Vagina (tissue), 2 donors: ENCODE measurements at regions not wholly inside any gene's neighbourhood (a gene's known extent, or its start where the extent isn't known, plus 50 kb on each side); places are given as distances from the start of the nearest gene placed in this dataset.

Source experiments
- DNase-seq, 2 donors: peaks; one replicate each; pipeline ENCODE4 v3.0.0-alpha.2; 2017; ENCODE audit errors: extremely low spot score in 2 of 2
- H3K27ac ChIP-seq: fragments of 200-600 bp; sonication (generic); one replicate; pipeline ENCODE4 v1.5.1; 2019
- H3K27me3 ChIP-seq: fragments of 200-600 bp; sonication (generic); one replicate; pipeline ENCODE4 v1.5.1; 2019
- H3K36me3 ChIP-seq, 2 donors: fragments of 200-600 bp; sonication (generic); one replicate each; pipeline ENCODE4 v1.5.1; 2017 to 2019
- H3K4me1 ChIP-seq: fragments of 200-600 bp; sonication (generic); one replicate; pipeline ENCODE4 v1.5.1; 2019
- H3K4me3 ChIP-seq, 2 donors: fragments of 200-600 bp; sonication (generic); 1 replicate in 1 of 2; 2 replicates in 1 of 2; pipeline ENCODE4 v1.5.1; 2016 to 2019
- H3K9me3 ChIP-seq: fragments of 200-600 bp; sonication (generic); one replicate; pipeline ENCODE4 v1.5.1; 2019
- POLR2A ChIP-seq, 2 donors: fragments of 450-650 bp; IDR thresholded peaks; one replicate each; pipeline ENCODE4 v1.6.1; 2017; ENCODE audit warnings: antibody characterized with exemption in 2 of 2, mild to moderate bottlenecking in 2 of 2, moderate library complexity in 2 of 2
- POLR2AphosphoS5 ChIP-seq, 2 donors: sonication (generic); formaldehyde crosslinking; IDR thresholded peaks; one replicate each; pipeline ENCODE4 v1.9.0; 2017; ENCODE audit warnings: antibody characterized with exemption in 2 of 2, mild to moderate bottlenecking in 2 of 2, low read depth in 1 of 2; ENCODE audit not compliant: insufficient read depth in 1 of 2
- intact Hi-C: fragments of 100-400 bp; cut with DNase I; formaldehyde crosslinking; loops from one replicate; pipeline ENCODE4 v1.15.1; 2023
- TF ChIP-seq, protein P1 (sequence below), 3 experiments: fragments of 450-650 bp in 2 of 3; fragments of 200-600 bp in 1 of 3; sonication (generic) in 1 of 3; IDR thresholded peaks; one replicate each; pipeline ENCODE4 v1.5.1; 2017 to 2019; ENCODE audit warnings: antibody characterized with exemption in 3 of 3, mild to moderate bottlenecking in 2 of 3, moderate library complexity in 2 of 3

DNA sequence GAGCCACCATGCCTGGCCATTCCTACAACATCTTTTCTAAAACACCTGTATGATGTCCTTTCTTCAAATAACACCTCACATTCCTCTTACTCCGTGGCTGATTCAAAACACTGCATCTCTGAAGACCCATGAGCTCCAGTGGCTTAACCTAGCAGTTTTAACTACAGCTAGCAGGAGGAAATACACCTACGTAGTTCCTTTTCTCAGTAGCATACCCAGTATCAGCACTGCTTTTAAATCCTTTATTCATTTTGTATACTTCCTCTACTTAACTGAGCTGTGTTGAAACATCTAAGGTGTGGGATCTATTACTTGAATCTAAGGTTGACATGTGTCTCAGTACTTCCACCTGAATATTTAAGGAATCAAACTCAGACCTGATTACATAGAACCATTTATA, 113.6 kb upstream of the CCDC28A start:
- intact Hi-C loops, result no loop called here
- H3K27ac ChIP-seq, result no peak overlapping the region
- peaks cover 9% of the 10 kb centered on the region for H3K4me1 ChIP-seq

DNA sequence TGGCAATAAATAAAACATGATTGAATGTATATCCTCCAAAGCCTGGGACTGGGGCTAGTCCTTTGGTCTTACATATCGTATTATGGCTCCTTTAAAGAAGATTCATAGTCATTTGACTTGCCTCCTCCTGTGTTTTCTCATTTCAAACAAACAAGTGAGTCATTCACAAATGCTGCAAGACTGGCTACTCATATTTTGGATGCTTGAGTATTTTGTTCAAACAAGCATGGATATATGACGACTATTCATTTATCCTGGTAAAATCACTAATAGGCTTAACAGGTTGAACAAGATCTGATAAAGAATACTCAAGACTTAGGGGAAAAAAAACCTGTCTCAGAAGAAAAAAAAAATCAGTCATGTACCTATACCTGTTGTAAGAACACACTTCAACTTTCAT, 111.1 kb upstream of the CCDC28A start:
- Histone ChIP-seq H3K4me1 (no peaks in the 10 kb centered on the region), H3K4me3 (no peak overlapping the region), H3K9me3 (no peaks in the 10 kb centered on the region), H3K36me3 (no peaks in the 10 kb centered on the region), H3K27me3 (no peaks in the 10 kb centered on the region), H3K27ac (peak overlapping the region; percentile 2)
- no peak for DNase-seq
- TF ChIP-seq POLR2A (IDR thresholded peaks at IDR 0.05) (no peak), POLR2AphosphoS5 (IDR thresholded peaks at IDR 0.05; ENCODE audit: insufficient read depth in 1 of 2, low read depth in 1 of 2) (peak in 1 of 2 donors; percentile 86)
- TF ChIP-seq, protein P1, sequence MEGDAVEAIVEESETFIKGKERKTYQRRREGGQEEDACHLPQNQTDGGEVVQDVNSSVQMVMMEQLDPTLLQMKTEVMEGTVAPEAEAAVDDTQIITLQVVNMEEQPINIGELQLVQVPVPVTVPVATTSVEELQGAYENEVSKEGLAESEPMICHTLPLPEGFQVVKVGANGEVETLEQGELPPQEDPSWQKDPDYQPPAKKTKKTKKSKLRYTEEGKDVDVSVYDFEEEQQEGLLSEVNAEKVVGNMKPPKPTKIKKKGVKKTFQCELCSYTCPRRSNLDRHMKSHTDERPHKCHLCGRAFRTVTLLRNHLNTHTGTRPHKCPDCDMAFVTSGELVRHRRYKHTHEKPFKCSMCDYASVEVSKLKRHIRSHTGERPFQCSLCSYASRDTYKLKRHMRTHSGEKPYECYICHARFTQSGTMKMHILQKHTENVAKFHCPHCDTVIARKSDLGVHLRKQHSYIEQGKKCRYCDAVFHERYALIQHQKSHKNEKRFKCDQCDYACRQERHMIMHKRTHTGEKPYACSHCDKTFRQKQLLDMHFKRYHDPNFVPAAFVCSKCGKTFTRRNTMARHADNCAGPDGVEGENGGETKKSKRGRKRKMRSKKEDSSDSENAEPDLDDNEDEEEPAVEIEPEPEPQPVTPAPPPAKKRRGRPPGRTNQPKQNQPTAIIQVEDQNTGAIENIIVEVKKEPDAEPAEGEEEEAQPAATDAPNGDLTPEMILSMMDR (IDR thresholded peaks at IDR 0.05), result no peak
- intact Hi-C loops, result no loop called here

More for the DNA sequence above, 113.6 kb upstream of the CCDC28A start:
- no peaks in the 10 kb centered on the region for H3K27me3 ChIP-seq
- H3K36me3 ChIP-seq, result no peaks in the 10 kb centered on the region
- DNase-seq, result no peak
- no peaks in the 10 kb centered on the region for H3K9me3 ChIP-seq
- no peak overlapping the region for H3K4me3 ChIP-seq
- TF ChIP-seq, protein P1 (IDR thresholded peaks at IDR 0.05), result no peak

DNA sequence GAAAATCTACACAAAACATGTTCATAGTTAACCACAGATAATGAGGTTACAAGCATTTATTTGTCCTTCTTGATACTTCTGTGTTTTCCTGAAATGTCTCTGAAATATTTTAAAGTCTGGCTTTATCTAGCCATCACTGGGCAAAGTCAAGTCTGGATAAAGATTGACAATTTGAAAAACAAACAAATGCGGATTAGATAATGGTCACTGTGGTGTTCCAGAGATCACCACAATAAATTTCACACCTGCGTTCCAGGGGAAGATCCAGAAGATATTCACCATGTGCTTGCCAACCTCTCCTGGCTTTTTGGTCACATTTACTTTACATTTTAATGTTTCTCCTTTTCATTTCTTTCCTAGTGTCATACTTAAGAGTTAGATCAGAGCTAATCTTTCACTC, 109.7 kb upstream of the CCDC28A start:
- Histone ChIP-seq H3K36me3 (no peaks in the 10 kb centered on the region), H3K4me3 (no peak overlapping the region), H3K27me3 (no peaks in the 10 kb centered on the region), H3K27ac (no peak overlapping the region), H3K9me3 (no peaks in the 10 kb centered on the region), H3K4me1 (no peaks in the 10 kb centered on the region)
- intact Hi-C loops, result no loop called here
- no peak for TF ChIP-seq POLR2AphosphoS5 (IDR thresholded peaks at IDR 0.05; ENCODE audit: insufficient read depth in 1 of 2, low read depth in 1 of 2)
- no peak for TF ChIP-seq POLR2A (IDR thresholded peaks at IDR 0.05)
- TF ChIP-seq, protein P1 (IDR thresholded peaks at IDR 0.05), result no peak
- no peak for DNase-seq

DNA sequence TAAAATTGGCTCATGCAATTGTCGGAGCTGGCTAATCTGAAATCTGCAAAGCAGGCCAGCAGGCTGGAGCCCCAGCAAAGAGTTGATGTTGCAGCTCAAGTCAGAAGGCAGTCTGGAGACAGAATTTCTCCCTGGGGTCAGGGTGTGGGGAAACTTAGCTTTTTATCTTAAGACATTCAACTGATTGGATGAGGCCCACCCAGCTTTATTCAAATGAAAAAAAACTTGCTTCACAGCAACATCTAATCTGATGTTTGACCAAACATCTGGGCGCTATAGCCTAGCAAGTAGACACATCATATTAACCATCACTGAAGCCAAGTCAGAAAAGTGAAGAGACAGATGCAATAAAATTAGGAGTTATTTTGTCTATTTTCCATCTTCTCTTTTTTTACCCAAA, 108.8 kb upstream of the CCDC28A start:
- no peaks in the 10 kb centered on the region for H3K27me3 ChIP-seq
- H3K9me3 ChIP-seq, result no peaks in the 10 kb centered on the region
- no peak for DNase-seq
- H3K4me3 ChIP-seq, result no peak overlapping the region
- H3K36me3 ChIP-seq, result no peaks in the 10 kb centered on the region
- H3K27ac ChIP-seq, result no peak overlapping the region
- TF ChIP-seq POLR2A (IDR thresholded peaks at IDR 0.05) (no peak), POLR2AphosphoS5 (IDR thresholded peaks at IDR 0.05; ENCODE audit: insufficient read depth in 1 of 2, low read depth in 1 of 2) (no peak)
- TF ChIP-seq, protein P1 (IDR thresholded peaks at IDR 0.05), result no peak
- intact Hi-C loops, result no loop called here
- no peaks in the 10 kb centered on the region for H3K4me1 ChIP-seq

DNA sequence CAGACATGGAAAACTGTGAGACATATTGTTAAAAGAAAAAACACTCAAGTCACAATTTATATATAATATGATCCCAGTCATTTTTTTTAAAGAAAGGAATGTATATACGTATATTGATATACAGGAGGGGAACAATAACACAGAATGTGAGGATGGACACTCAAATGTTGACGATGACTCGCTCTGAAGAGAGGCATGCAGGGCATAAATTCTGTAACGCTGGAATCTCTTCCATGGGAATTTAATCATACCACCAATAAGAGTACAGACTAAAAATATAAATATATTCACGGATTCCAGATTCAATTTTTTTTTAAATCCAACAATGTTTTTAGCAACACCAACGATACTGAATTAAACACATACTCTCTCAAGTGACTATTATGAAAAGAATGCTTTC, 106.9 kb upstream of the CCDC28A start:
- no peak for DNase-seq
- intact Hi-C loops, result no loop called here
- no peaks in the 10 kb centered on the region for H3K27me3 ChIP-seq
- H3K4me1 ChIP-seq, result no peaks in the 10 kb centered on the region
- no peak overlapping the region for H3K4me3 ChIP-seq
- no peak overlapping the region for H3K27ac ChIP-seq
- no peaks in the 10 kb centered on the region for H3K9me3 ChIP-seq
- TF ChIP-seq POLR2A (IDR thresholded peaks at IDR 0.05), result no peak
- no peak for TF ChIP-seq POLR2AphosphoS5 (IDR thresholded peaks at IDR 0.05; ENCODE audit: insufficient read depth in 1 of 2, low read depth in 1 of 2)
- TF ChIP-seq, protein P1 (IDR thresholded peaks at IDR 0.05), result no peak
- no peaks in the 10 kb centered on the region for H3K36me3 ChIP-seq
